HG03060 (cell line): ENCODE measurements at regions not wholly inside any gene's neighbourhood (a gene's known extent, or its start where the extent isn't known, plus 50 kb on each side); places are given as distances from the start of the nearest gene placed in this dataset.

Experiments used
- ATAC-seq: cut with Tn5 transposase; IDR thresholded peaks from one replicate; pipeline ENCODE4 v1.9.1; 2021; ENCODE audit warnings: low read depth, moderate number of reproducible peaks; ENCODE audit not compliant: unreplicated experiment

- ATAC-seq = no peak
These were observed 316.7 kb upstream of the SORCS1 start for GRCh38 chr10:107481224-107481623.

GRCh38 chr10:107480781-107481180 is 316.3 kb upstream of the SORCS1 start:
- ATAC-seq = no peak

- peak; percentile 36 for ATAC-seq
These were observed 312.8 kb upstream of the SORCS1 start for GRCh38 chr10:107477266-107477665.

GRCh38 chr10:107476408-107476807 is 311.9 kb upstream of the SORCS1 start:
- no peak for ATAC-seq

- no peak for ATAC-seq
These were observed 310.1 kb upstream of the SORCS1 start for GRCh38 chr10:107474650-107475049.

- no peak for ATAC-seq
These were observed 308.7 kb upstream of the SORCS1 start for GRCh38 chr10:107473225-107473624.

- ATAC-seq = no peak
These were observed 307.4 kb upstream of the SORCS1 start for GRCh38 chr10:107471911-107472310.

GRCh38 chr10:107453561-107453960 is 289.1 kb upstream of the SORCS1 start:
- no peak for ATAC-seq

GRCh38 chr10:107451047-107451446 is 286.5 kb upstream of the SORCS1 start:
- ATAC-seq = no peak

- peak; percentile 71 for ATAC-seq
These were observed 285.6 kb upstream of the SORCS1 start for GRCh38 chr10:107450056-107450455.

GRCh38 chr10:107444443-107444842 is 279.9 kb upstream of the SORCS1 start:
- ATAC-seq = no peak

- ATAC-seq = no peak
These were observed 279.3 kb upstream of the SORCS1 start for GRCh38 chr10:107443813-107444212.

- ATAC-seq = no peak
These were observed 278.8 kb upstream of the SORCS1 start for GRCh38 chr10:107443326-107443725.

GRCh38 chr10:107442035-107442505 is 277.6 kb upstream of the SORCS1 start:
- ATAC-seq = peak; percentile 100

- no peak for ATAC-seq
These were observed 276.2 kb upstream of the SORCS1 start for GRCh38 chr10:107440741-107441140.

GRCh38 chr10:107437921-107438320 is 273.4 kb upstream of the SORCS1 start:
- no peak for ATAC-seq

- ATAC-seq = no peak
These were observed 272.1 kb upstream of the SORCS1 start for GRCh38 chr10:107436568-107436967.

- ATAC-seq = no peak
These were observed 270.3 kb upstream of the SORCS1 start for GRCh38 chr10:107434854-107435253.

- no peak for ATAC-seq
These were observed 269.7 kb upstream of the SORCS1 start for GRCh38 chr10:107434201-107434600.

GRCh38 chr10:107433605-107434004 is 269.1 kb upstream of the SORCS1 start:
- ATAC-seq = no peak

- no peak for ATAC-seq
These were observed 265.9 kb upstream of the SORCS1 start for GRCh38 chr10:107430446-107430845.

GRCh38 chr10:107427016-107427415 is 262.5 kb upstream of the SORCS1 start:
- ATAC-seq = no peak

GRCh38 chr10:107425931-107426553 is 261.5 kb upstream of the SORCS1 start:
- no peak for ATAC-seq
